HUES48 (cell line): ENCODE measurements at regions not wholly inside any gene's neighbourhood (a gene's known extent, or its start where the extent isn't known, plus 50 kb on each side); places are given as distances from the start of the nearest gene placed in this dataset.

Source experiments
- H3K27ac ChIP-seq: one replicate; pipeline ENCODE4 v1.7.0; 2013; ENCODE audit warnings: low read depth, low read length, inconsistent platforms
- H3K27me3 ChIP-seq: 2 replicates; pipeline ENCODE4 v1.6.1; 2013; ENCODE audit warnings: mild to moderate bottlenecking, low read length; ENCODE audit not compliant: control insufficient read depth, insufficient read depth
- H3K36me3 ChIP-seq: 2 replicates; pipeline ENCODE4 v1.6.1; 2013; ENCODE audit warnings: low read length; ENCODE audit not compliant: control insufficient read depth, insufficient read depth
- H3K4me1 ChIP-seq: 2 replicates; pipeline ENCODE4 v1.6.1; 2013; ENCODE audit warnings: mild to moderate bottlenecking, low read length; ENCODE audit not compliant: control insufficient read depth, insufficient read depth
- H3K4me3 ChIP-seq: 2 replicates; pipeline ENCODE4 v1.5.1; 2013; ENCODE audit warnings: mild to moderate bottlenecking, low read depth, low read length
- H3K9ac ChIP-seq: 2 replicates; pipeline ENCODE4 v1.6.1; 2013; ENCODE audit warnings: mild to moderate bottlenecking, low read depth, low read length, moderate library complexity
- H3K9me3 ChIP-seq: 2 replicates; pipeline ENCODE4 v1.6.1; 2013; ENCODE audit warnings: low read length; ENCODE audit not compliant: control insufficient read depth, insufficient read depth

DNA sequence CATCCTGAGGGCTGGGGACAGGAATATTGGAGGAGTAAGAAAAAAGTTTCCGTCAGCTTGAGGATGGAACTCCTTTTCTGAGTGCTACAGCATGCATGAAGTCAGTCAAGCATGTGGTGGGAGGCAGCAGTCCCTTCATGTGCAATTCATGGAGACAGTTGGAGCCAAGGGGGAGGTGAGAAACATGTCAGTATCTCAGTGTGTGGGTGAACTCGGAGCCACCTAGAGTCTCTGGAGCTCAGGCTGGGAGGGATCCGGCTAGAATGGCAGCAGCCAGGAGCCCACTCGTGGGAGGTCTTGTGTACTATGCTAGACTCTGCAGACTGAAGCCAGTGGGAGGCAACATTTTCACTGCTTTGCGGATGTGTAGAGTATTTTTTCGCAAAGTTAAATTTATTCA, 60.3 kb downstream of the AVPR1A start:
- Histone ChIP-seq H3K4me3 (no peak overlapping the region), H3K27me3 (no peaks in the 10 kb centered on the region), H3K36me3 (no peaks in the 10 kb centered on the region), H3K9ac (no peak overlapping the region), H3K4me1 (peaks cover 9% of the 10 kb centered on the region), H3K27ac (no peak overlapping the region), H3K9me3 (no peaks in the 10 kb centered on the region)

DNA sequence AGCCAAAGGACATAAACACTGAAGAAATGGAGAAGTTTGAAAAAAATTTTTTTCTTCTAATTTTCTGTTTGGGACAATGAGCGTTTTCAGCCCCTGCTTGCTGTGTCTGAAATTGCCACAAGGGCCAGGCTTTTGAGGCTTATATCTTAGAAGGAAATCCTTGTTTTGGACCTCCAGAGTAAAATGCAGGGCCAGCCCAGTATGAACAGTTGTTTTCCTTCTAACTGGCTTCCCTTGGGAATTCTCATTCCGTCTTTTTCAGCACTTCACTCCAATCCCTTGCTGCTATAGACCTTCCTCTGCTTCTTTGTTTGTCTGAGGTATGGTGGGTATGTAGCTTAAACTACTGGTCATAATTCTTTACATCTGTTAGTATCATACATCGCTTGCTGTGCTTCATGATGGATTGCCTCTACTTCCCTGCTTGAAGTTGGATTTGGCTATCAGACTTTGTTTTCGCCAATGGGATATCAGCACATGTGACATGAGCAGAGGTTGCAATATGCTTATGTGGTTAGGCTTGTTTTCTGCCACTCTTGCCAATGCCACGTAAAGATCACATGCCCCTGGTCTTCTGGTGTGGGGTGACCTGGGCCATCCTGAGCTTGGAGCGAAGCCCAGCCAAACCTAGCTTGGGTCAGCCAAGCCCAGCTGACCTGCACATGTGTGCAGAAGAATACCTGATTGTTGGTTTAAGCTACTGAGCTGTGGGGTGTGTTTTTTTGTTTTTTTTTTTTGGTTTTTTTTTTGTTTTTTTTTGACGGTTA, 64.7 kb downstream of the AVPR1A start:
- H3K9me3 ChIP-seq = no peaks in the 10 kb centered on the region
- peaks cover 18% of the 10 kb centered on the region for H3K4me1 ChIP-seq

DNA sequence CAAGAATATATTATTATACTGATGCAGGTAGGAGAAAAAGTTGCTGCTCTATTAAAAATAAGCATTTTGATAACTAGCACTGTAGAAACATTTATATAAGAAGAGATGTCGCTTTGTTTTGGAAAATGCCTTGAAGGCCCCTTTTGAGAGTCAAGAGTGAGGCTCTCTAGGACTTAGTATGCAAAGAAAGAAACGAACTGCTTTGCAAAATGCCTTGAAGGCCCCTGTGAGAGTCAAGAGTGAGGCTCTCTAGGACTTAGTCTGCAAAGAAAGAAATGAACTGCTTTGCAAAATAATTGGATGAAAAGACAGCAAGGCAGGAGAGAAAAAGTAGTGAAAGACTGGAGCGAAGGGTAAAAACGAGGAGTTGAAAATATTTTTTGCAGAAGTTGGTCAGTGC, 65.9 kb downstream of the AVPR1A start:
- peak overlapping the region; percentile 71 for H3K27ac ChIP-seq

More for the DNA sequence above, 64.7 kb downstream of the AVPR1A start:
- Histone ChIP-seq H3K9ac (no peak overlapping the region), H3K27me3 (no peaks in the 10 kb centered on the region), H3K36me3 (no peaks in the 10 kb centered on the region), H3K27ac (no peak overlapping the region), H3K4me3 (no peak overlapping the region)

GRCh38 chr12:63084501-63084900, 66.5 kb downstream of the AVPR1A start:
- H3K27ac ChIP-seq = peak overlapping the region; percentile 71
- H3K9ac ChIP-seq = no peak overlapping the region
- no peaks in the 10 kb centered on the region for H3K36me3 ChIP-seq
- no peaks in the 10 kb centered on the region for H3K27me3 ChIP-seq
- no peaks in the 10 kb centered on the region for H3K9me3 ChIP-seq
- peaks cover 18% of the 10 kb centered on the region for H3K4me1 ChIP-seq
- no peak overlapping the region for H3K4me3 ChIP-seq

More for the DNA sequence above, 65.9 kb downstream of the AVPR1A start:
- Histone ChIP-seq H3K4me3 (no peak overlapping the region), H3K9ac (no peak overlapping the region), H3K36me3 (no peaks in the 10 kb centered on the region), H3K27me3 (no peaks in the 10 kb centered on the region), H3K9me3 (no peaks in the 10 kb centered on the region), H3K4me1 (peaks cover 18% of the 10 kb centered on the region)

DNA sequence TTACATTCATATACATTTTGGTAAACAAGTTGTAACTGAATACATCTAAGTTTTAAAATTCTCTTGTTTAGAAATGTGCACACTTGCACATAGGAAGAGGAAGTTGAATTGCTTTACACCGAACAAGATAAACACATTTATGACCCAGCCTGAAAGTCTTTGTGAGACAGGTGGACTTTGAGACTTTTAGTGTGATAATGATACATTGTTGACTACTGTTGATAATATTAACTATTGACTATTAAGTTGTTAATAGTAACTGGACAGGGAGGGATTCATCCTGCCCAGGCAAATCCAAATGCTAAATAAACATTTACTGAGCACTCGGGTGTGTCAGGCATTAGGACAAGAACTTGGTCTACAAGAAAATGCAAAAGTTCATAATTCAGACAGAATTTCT, 68.0 kb downstream of the AVPR1A start:
- Histone ChIP-seq H3K4me3 (no peak overlapping the region), H3K27ac (no peak overlapping the region), H3K27me3 (no peaks in the 10 kb centered on the region), H3K9ac (no peak overlapping the region), H3K36me3 (no peaks in the 10 kb centered on the region), H3K9me3 (no peaks in the 10 kb centered on the region), H3K4me1 (peaks cover 18% of the 10 kb centered on the region)

DNA sequence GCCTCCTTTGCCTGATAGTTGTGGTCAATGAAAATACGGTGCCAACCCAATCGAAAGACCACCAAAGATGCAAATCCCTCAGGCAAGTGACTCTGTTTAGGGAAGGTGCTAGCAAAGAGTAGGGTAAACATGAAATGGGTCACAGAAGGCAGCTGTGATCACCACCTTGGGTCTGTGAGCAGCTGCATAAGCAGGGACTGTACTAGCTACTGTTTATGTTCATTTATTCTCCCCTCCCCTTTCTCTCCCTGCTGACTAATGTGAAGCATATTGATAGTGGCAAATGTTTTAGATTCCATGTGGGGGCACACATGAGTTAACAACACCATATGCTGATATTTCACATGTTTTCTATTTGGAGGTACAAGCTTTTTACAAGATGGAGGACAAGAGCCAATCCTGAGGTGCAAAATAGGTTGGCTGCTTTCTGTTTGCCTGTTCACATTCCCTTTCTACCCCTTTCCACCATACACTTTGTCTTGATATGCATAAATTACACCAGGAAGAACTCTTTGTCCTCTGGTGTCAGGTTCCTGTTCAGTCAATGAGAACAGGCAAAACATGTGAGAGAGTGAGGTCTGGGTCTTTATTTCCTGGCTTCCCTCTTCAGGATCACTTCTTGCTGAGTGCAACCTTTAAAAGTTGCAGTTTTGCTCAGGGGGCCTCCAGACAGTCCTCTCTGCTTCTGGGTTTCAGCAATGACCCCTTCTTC, 71.1 kb downstream of the AVPR1A start:
- Histone ChIP-seq H3K36me3 (no peaks in the 10 kb centered on the region), H3K27me3 (no peaks in the 10 kb centered on the region), H3K27ac (no peak overlapping the region), H3K9ac (no peak overlapping the region), H3K4me1 (peaks cover 7% of the 10 kb centered on the region), H3K9me3 (no peaks in the 10 kb centered on the region), H3K4me3 (no peak overlapping the region)

DNA sequence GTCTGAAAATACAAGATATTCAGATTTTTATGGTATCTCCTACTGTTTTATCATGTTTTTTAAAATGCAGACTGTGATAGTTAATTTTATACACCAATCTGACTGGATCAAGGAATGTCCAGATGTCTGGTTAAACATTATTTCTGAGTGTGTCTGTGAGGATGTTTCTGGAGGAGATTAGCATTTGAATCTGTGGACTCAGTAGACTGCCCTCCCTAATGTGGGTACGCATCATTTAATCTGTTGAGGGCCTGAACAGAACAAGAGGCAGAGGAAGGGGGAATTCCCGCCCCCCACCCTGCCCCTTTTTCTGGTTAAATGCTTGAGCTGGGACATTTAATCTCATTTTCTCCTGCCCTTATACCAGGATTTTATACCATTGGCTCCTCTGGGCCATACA, 72.1 kb downstream of the AVPR1A start:
- H3K4me3 ChIP-seq = no peak overlapping the region
- H3K27ac ChIP-seq = no peak overlapping the region
- H3K9me3 ChIP-seq = no peaks in the 10 kb centered on the region
- H3K9ac ChIP-seq = no peak overlapping the region
- no peaks in the 10 kb centered on the region for H3K4me1 ChIP-seq
- no peaks in the 10 kb centered on the region for H3K27me3 ChIP-seq
- no peaks in the 10 kb centered on the region for H3K36me3 ChIP-seq

DNA sequence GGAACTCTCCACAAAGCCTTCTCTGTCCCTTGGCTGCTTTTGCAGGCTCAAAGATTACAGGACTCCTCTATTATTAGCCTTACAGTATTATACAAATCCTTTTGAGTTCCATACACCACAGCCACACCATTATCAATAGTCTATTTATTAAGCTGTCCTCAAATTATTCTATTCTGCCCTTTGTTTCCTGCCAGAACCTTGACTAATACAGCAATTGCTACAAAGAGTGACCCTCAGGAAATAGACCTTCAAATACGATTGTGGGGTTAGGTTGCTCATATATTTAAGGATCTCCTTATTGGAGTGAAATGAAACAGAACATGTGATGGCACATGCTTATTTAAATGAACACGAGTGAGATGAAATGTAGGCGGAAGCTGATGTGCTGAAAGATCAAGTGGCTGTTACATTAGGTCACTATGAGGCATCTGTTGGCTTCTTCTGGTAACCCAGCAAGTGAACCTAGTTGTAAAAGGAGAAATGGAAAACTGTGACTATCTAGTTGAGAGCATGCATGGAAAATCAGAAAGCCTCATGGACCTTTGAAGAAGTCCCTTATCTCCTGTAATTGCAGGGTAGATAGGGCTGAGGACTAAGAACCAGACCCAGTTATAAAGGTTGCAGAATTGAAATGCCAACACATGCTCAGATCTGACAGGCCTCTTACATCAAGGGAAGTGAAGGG, 75.5 kb downstream of the AVPR1A start:
- Histone ChIP-seq H3K27ac (no peak overlapping the region), H3K9me3 (no peaks in the 10 kb centered on the region), H3K4me3 (no peak overlapping the region), H3K36me3 (no peaks in the 10 kb centered on the region), H3K27me3 (no peaks in the 10 kb centered on the region), H3K4me1 (no peaks in the 10 kb centered on the region), H3K9ac (no peak overlapping the region)

DNA sequence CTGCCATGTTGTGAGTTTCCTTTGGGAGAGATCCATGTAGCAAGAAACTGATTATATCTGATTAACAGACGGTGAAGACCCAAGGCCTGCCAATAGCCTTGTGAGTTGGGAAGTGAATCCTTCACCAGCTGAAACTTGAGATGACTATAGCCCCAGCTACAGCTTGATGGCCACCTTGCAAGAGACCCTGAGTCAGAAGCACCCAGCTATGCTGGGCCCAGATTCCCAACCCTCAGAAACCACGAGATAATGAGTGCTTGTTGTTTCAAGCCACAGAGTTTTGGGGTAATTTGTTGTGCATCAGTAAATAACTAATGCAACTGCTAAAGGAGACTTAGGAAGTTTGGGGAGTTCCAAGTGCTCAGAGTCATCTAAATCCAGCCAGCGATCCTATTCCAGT, 80.3 kb downstream of the AVPR1A start:
- no peaks in the 10 kb centered on the region for H3K9me3 ChIP-seq

DNA sequence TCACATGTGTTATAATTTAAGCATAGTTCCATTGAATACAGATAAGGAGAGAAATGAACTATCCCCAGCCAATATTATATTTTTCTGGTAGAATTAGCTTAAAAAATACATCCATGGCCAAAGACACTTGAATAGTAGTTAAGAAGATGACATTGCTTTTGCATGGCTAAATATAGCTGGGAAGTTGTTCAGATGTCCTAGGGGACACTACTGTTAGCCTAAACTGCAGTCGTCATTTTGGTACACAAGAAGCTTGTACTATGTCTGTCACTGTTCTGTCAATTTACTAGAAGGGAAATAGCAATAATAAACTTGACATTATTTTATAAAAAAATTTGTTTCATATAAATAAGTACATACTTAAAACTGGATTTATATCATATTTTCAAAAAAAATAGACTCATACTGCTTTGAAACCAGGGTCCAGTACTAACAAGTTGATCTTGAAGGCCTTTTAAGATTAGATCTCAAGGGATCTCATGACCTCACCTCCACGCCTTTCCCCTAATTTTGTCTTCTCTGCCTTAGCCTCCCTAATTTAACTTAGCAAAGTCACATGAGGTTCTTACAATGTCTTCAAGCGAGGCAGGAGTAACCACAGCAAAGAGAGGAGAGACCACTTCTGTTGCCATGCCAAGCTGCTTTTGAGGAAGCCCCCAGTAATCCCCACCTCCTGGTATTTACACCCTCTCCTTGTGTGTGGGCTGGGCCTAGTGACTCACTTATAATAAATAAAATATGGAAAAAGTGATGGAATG, 81.0 kb downstream of the AVPR1A start:
- Histone ChIP-seq H3K4me3 (no peak overlapping the region), H3K9me3 (no peaks in the 10 kb centered on the region), H3K9ac (no peak overlapping the region), H3K36me3 (no peaks in the 10 kb centered on the region), H3K27ac (no peak overlapping the region), H3K27me3 (no peaks in the 10 kb centered on the region), H3K4me1 (no peaks in the 10 kb centered on the region)

More for the DNA sequence above, 80.3 kb downstream of the AVPR1A start:
- no peaks in the 10 kb centered on the region for H3K27me3 ChIP-seq
- H3K9ac ChIP-seq = no peak overlapping the region
- H3K36me3 ChIP-seq = no peaks in the 10 kb centered on the region
- no peak overlapping the region for H3K27ac ChIP-seq
- no peaks in the 10 kb centered on the region for H3K4me1 ChIP-seq
- no peak overlapping the region for H3K4me3 ChIP-seq
